K562 (cell line): ENCODE measurements at regions not wholly inside any gene's neighbourhood (a gene's known extent, or its start where the extent isn't known, plus 50 kb on each side); places are given as distances from the start of the nearest gene placed in this dataset.

Source experiments
- CBX2 ChIP-seq: fragments of 200-600 bp; sonication (generic); IDR thresholded peaks from one replicate; pipeline ENCODE4 v1.6.1; 2012; ENCODE audit warnings: mild to moderate bottlenecking, low read length, inconsistent platforms; ENCODE audit not compliant: insufficient read depth, poor library complexity, severe bottlenecking
- CTCF ChIP-seq, 3 experiments: IDR thresholded peaks in 2 of 3; conservative IDR thresholded peaks in 1 of 3; 2 replicates each; pipeline ENCODE4 v1.5.1; 2011 to 2012; ENCODE audit warnings: low read length in 3 of 3, mild to moderate bottlenecking in 3 of 3, control low read depth in 2 of 3, improper control_type of control experiment in 1 of 3, inconsistent platforms in 1 of 3, low read depth in 1 of 3, mixed read lengths in 1 of 3, moderate library complexity in 1 of 3; ENCODE audit not compliant: insufficient read depth in 2 of 3
- MEF2D ChIP-seq: conservative IDR thresholded peaks from 2 replicates; pipeline ENCODE4 v1.6.1; 2016; ENCODE audit warnings: low read depth, missing genetic modification characterization, missing compliant biosample characterization
- RAD21 ChIP-seq, 2 experiments: fragments of 250-450 bp in 1 of 2; fragments of 450-650 bp in 1 of 2; sonication (Bioruptor Pico) in 1 of 2; formaldehyde crosslinking in 1 of 2; IDR thresholded peaks in 1 of 2; conservative IDR thresholded peaks in 1 of 2; 2 replicates each; pipeline versions ENCODE4 v1.4.0 to v1.8.0; 2020 to 2022; ENCODE audit warnings: mild to moderate bottlenecking in 2 of 2, moderate library complexity in 1 of 2
- SIX5 ChIP-seq, 2 experiments: IDR thresholded peaks; 2 replicates each; pipeline ENCODE4 v1.6.1; 2011; ENCODE audit warnings: low read length in 2 of 2, borderline replicate concordance in 1 of 2, low read depth in 1 of 2, mild to moderate bottlenecking in 1 of 2, moderate library complexity in 1 of 2; ENCODE audit not compliant: insufficient read depth in 1 of 2

GRCh38 chr10:78657862-78658165, 411.0 kb upstream of the ZMIZ1 start:
- TF ChIP-seq CTCF (IDR thresholded peaks at IDR 0.05 in 2 of 3, conservative IDR thresholded peaks at IDR 0.05 in 1 of 3; ENCODE audit: insufficient read depth in 2 of 3, low read depth in 1 of 3, low read length in 3 of 3) (no peak), CBX2 (no peak), SIX5 (IDR thresholded peaks at IDR 0.05; ENCODE audit: borderline replicate concordance in 1 of 2, insufficient read depth in 1 of 2, low read depth in 1 of 2, low read length in 2 of 2) (no peak), RAD21 (CRISPR knock-in tag; conservative IDR thresholded peaks at IDR 0.05 in 1 of 2, IDR thresholded peaks at IDR 0.05 in 1 of 2) (no peak), MEF2D (tag) (no peak)
